ENCODE measurements at regions not wholly inside any gene's neighbourhood (a gene's known extent, or its start where the extent isn't known, plus 50 kb on each side); places are given as distances from the start of the nearest gene placed in this dataset.

GRCh38 chr11:16547879-16548278 lies 190.6 kb upstream of the C11orf58 start:
- no peak for TF ChIP-seq CTCF (IDR thresholded peaks at IDR 0.05)
- no peak for ATAC-seq (ENCODE audit: insufficient number of reproducible peaks, low FRiP score, low read depth)
- Histone ChIP-seq H3K27ac (no peak overlapping the region), H3K9me3 (no peaks in the 10 kb centered on the region), H3K27me3 (replicated peaks; ENCODE audit: insufficient read depth) (no peaks in the 10 kb centered on the region), H3K4me1 (ENCODE audit: control insufficient read depth in 1 of 2, low read depth in 2 of 2) (no peaks in the 10 kb centered on the region), H3K36me3 (no peaks in the 10 kb centered on the region), H3K4me3 (no peak overlapping the region)
- no peak for DNase-seq (ENCODE audit: low spot score)

GRCh38 chr11:16543642-16544041 lies 187.3 kb upstream of the SOX6 start:
- no peak overlapping the region for H3K27ac ChIP-seq
- H3K9me3 ChIP-seq = no peaks in the 10 kb centered on the region
- DNase-seq (ENCODE audit: low spot score) = no peak
- no peaks in the 10 kb centered on the region for H3K27me3 ChIP-seq (replicated peaks; ENCODE audit: insufficient read depth)
- ATAC-seq (ENCODE audit: insufficient number of reproducible peaks, low FRiP score, low read depth) = no peak
- no peaks in the 10 kb centered on the region for H3K36me3 ChIP-seq
- H3K4me1 ChIP-seq (ENCODE audit: control insufficient read depth in 1 of 2, low read depth in 2 of 2) = no peaks in the 10 kb centered on the region
- TF ChIP-seq CTCF (IDR thresholded peaks at IDR 0.05) = no peak
- no peak overlapping the region for H3K4me3 ChIP-seq

GRCh38 chr11:16542353-16542752 lies 186.0 kb upstream of the SOX6 start:
- ATAC-seq (ENCODE audit: insufficient number of reproducible peaks, low FRiP score, low read depth) (no peak), DNase-seq (ENCODE audit: low spot score) (no peak)
- no peak overlapping the region for H3K27ac ChIP-seq
- H3K9me3 ChIP-seq = no peaks in the 10 kb centered on the region
- no peak overlapping the region for H3K4me3 ChIP-seq
- no peak for TF ChIP-seq CTCF (IDR thresholded peaks at IDR 0.05)
- H3K27me3 ChIP-seq (replicated peaks; ENCODE audit: insufficient read depth) = no peaks in the 10 kb centered on the region
- H3K36me3 ChIP-seq = no peaks in the 10 kb centered on the region
- H3K4me1 ChIP-seq (ENCODE audit: control insufficient read depth in 1 of 2, low read depth in 2 of 2) = no peaks in the 10 kb centered on the region

- ATAC-seq (ENCODE audit: insufficient number of reproducible peaks, low FRiP score, low read depth) = no peak
- H3K27me3 ChIP-seq (replicated peaks; ENCODE audit: insufficient read depth) = no peaks in the 10 kb centered on the region
- H3K27ac ChIP-seq = no peak overlapping the region
- no peaks in the 10 kb centered on the region for H3K36me3 ChIP-seq
- H3K4me1 ChIP-seq (ENCODE audit: control insufficient read depth in 1 of 2, low read depth in 2 of 2) = no peaks in the 10 kb centered on the region
- no peak for TF ChIP-seq CTCF (IDR thresholded peaks at IDR 0.05)
- H3K4me3 ChIP-seq = no peak overlapping the region
- no peak for DNase-seq (ENCODE audit: low spot score)
- no peaks in the 10 kb centered on the region for H3K9me3 ChIP-seq
These were observed 180.2 kb upstream of the SOX6 start for GRCh38 chr11:16536513-16536912.

- no peak for TF ChIP-seq CTCF (IDR thresholded peaks at IDR 0.05)
- no peaks in the 10 kb centered on the region for H3K36me3 ChIP-seq
- no peak overlapping the region for H3K4me3 ChIP-seq
- no peaks in the 10 kb centered on the region for H3K4me1 ChIP-seq (ENCODE audit: control insufficient read depth in 1 of 2, low read depth in 2 of 2)
- H3K27me3 ChIP-seq (replicated peaks; ENCODE audit: insufficient read depth) = no peaks in the 10 kb centered on the region
- no peaks in the 10 kb centered on the region for H3K9me3 ChIP-seq
- no peak overlapping the region for H3K27ac ChIP-seq
- no peak for ATAC-seq (ENCODE audit: insufficient number of reproducible peaks, low FRiP score, low read depth)
- no peak for DNase-seq (ENCODE audit: low spot score)
These were observed 172.3 kb upstream of the SOX6 start for GRCh38 chr11:16528639-16529038.

All from thoracic aorta (tissue), 2 donors.